ENCODE measurements at regions not wholly inside any gene's neighbourhood (a gene's known extent, or its start where the extent isn't known, plus 50 kb on each side); places are given as distances from the start of the nearest gene placed in this dataset.

DNA sequence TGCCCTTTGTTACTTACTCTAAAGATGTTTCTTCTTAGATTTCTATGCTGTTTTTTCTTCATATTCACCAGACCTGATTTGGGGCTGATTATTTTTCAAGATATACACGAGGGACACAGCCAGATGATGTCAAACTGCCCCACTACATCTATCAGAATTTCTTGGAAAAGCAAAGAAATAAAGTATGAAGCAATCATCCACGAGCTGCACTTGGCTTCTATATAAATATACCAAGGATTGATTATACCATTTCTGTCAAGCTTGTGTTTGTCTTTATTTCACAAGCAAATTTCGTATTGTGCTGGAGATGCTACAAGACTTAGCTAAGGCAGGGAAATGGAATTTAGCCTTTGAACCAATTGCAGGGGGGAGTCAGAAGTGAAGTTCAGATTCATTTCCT is 715.1 kb upstream of the NR2F2 start:
- Histone ChIP-seq H3K4me1 (replicated peaks) (no peaks in the 10 kb centered on the region), H3K9me3 (no peaks in the 10 kb centered on the region), H3K27me3 (replicated peaks; ENCODE audit: insufficient read depth) (no peaks in the 10 kb centered on the region), H3K36me3 (no peaks in the 10 kb centered on the region), H3K4me3 (no peak overlapping the region), H3K27ac (no peak overlapping the region)
- intact Hi-C loops (cut with DNase I) = no loop called here
- 45% methylated on average over 3 of the region's 3 CpGs for WGBS
- no peak for DNase-seq (ENCODE audit: low spot score)
- TF ChIP-seq POLR2AphosphoS5 (IDR thresholded peaks at IDR 0.05) = no peak
- TF ChIP-seq CTCF (IDR thresholded peaks at IDR 0.05) = no peak
- no peak for TF ChIP-seq POLR2A (IDR thresholded peaks at IDR 0.05)

- H3K9me3 ChIP-seq = no peaks in the 10 kb centered on the region
- no peaks in the 10 kb centered on the region for H3K27me3 ChIP-seq (replicated peaks; ENCODE audit: insufficient read depth)
- H3K4me3 ChIP-seq = no peak overlapping the region
- TF ChIP-seq CTCF (IDR thresholded peaks at IDR 0.05) (no peak), POLR2AphosphoS5 (IDR thresholded peaks at IDR 0.05) (no peak), POLR2A (IDR thresholded peaks at IDR 0.05) (no peak)
- 90% methylated on average over 2 of the region's 2 CpGs for WGBS
- intact Hi-C loops (cut with DNase I) = no loop called here
- no peak for DNase-seq (ENCODE audit: low spot score)
- no peaks in the 10 kb centered on the region for H3K4me1 ChIP-seq (replicated peaks)
- no peaks in the 10 kb centered on the region for H3K36me3 ChIP-seq
- H3K27ac ChIP-seq = no peak overlapping the region
These were observed 714.2 kb upstream of the NR2F2 start for GRCh38 chr15:95616306-95616705.

- DNase-seq (ENCODE audit: low spot score) = no peak
- H3K9me3 ChIP-seq = no peaks in the 10 kb centered on the region
- TF ChIP-seq POLR2AphosphoS5 (IDR thresholded peaks at IDR 0.05) = no peak
- no peak for TF ChIP-seq POLR2A (IDR thresholded peaks at IDR 0.05)
- no peak for TF ChIP-seq CTCF (IDR thresholded peaks at IDR 0.05)
- no peaks in the 10 kb centered on the region for H3K27me3 ChIP-seq (replicated peaks; ENCODE audit: insufficient read depth)
- H3K27ac ChIP-seq = no peak overlapping the region
- 97% methylated on average over 1 of the region's 1 CpG for WGBS
- no peaks in the 10 kb centered on the region for H3K4me1 ChIP-seq (replicated peaks)
- no peak overlapping the region for H3K4me3 ChIP-seq
- no peaks in the 10 kb centered on the region for H3K36me3 ChIP-seq
- intact Hi-C loops (cut with DNase I) = no loop called here
These were observed 709.4 kb upstream of the NR2F2 start for GRCh38 chr15:95620934-95621579.

- no peak for DNase-seq (ENCODE audit: low spot score)
- no peaks in the 10 kb centered on the region for H3K4me1 ChIP-seq (replicated peaks)
- no peaks in the 10 kb centered on the region for H3K9me3 ChIP-seq
- H3K4me3 ChIP-seq = no peak overlapping the region
- no peaks in the 10 kb centered on the region for H3K27me3 ChIP-seq (replicated peaks; ENCODE audit: insufficient read depth)
- TF ChIP-seq POLR2A (IDR thresholded peaks at IDR 0.05) (no peak), POLR2AphosphoS5 (IDR thresholded peaks at IDR 0.05) (no peak), CTCF (IDR thresholded peaks at IDR 0.05) (no peak)
- no peaks in the 10 kb centered on the region for H3K36me3 ChIP-seq
- intact Hi-C loops (cut with DNase I) = no loop called here
- no peak overlapping the region for H3K27ac ChIP-seq
These were observed 707.7 kb upstream of the NR2F2 start for GRCh38 chr15:95622843-95623242.

DNA sequence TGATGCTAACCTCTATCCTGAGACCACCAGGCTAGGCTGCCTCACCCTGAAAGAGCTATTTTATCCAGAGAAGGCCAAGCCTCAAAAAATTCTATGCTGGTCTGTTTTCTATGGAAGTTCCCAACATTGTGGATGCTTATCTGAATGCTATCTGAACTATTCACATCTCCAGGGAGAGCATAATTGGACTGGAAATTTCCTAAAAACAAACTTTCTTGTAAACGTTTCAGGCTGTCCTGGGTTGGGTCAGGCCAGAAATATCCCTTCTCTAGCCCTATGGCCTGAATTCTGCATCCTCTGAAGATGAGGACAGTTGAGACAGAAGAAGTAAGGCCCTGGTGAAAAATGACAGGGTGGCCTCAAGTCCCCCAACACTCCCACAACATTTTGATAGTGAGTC is 706.4 kb upstream of the NR2F2 start:
- no peak for DNase-seq (ENCODE audit: low spot score)
- WGBS = 60% methylated on average over 1 of the region's 1 CpG
- Histone ChIP-seq H3K9me3 (no peaks in the 10 kb centered on the region), H3K36me3 (no peaks in the 10 kb centered on the region), H3K4me1 (replicated peaks) (no peaks in the 10 kb centered on the region), H3K27ac (no peak overlapping the region), H3K27me3 (replicated peaks; ENCODE audit: insufficient read depth) (no peaks in the 10 kb centered on the region), H3K4me3 (no peak overlapping the region)
- intact Hi-C loops (cut with DNase I) = no loop called here
- no peak for TF ChIP-seq CTCF (IDR thresholded peaks at IDR 0.05)
- no peak for TF ChIP-seq POLR2AphosphoS5 (IDR thresholded peaks at IDR 0.05)
- no peak for TF ChIP-seq POLR2A (IDR thresholded peaks at IDR 0.05)
